Activated naive CD8-positive, alpha-beta T cell (primary cell): ENCODE measurements at regions not wholly inside any gene's neighbourhood (a gene's known extent, or its start where the extent isn't known, plus 50 kb on each side); places are given as distances from the start of the nearest gene placed in this dataset.

ENCODE experiments used
- H3K27ac Mint-ChIP-seq: one replicate; pipeline ENCODE4 v1.8.0; 2021; ENCODE audit warnings: mixed read lengths
- H3K27me3 Mint-ChIP-seq: one replicate; pipeline ENCODE4 v1.8.0; 2021; ENCODE audit warnings: mixed read lengths
- H3K36me3 Mint-ChIP-seq: one replicate; pipeline ENCODE4 v1.8.0; 2021; ENCODE audit warnings: mixed read lengths
- H3K4me1 Mint-ChIP-seq: one replicate; pipeline ENCODE4 v1.8.0; 2021; ENCODE audit warnings: low read depth, mixed read lengths
- H3K4me3 Mint-ChIP-seq: one replicate; pipeline ENCODE4 v1.8.0; 2021; ENCODE audit warnings: mild to moderate bottlenecking, mixed read lengths
- H3K9me3 Mint-ChIP-seq: one replicate; pipeline ENCODE4 v1.8.0; 2021; ENCODE audit warnings: low read depth, mixed read lengths

DNA sequence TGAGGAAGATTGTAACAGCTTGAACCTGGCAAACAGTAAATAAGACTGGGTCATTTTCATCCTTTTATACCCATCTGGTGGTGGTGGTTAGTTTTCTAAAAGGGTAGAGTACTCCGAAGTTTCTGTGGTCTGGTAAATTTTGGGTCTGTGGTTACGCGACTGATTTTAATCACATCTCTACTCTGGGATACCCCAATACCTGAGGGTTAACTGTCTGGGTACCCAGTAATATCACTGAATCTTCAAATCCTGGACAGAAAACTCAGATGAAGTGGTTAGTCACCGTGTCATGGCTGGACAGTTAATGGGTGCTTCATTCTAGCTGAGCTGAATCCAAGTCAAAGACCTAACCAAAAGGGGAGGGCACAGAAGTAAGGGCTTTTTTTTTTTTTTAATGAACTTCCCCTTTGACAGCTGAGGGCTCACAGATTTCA lies 474.2 kb downstream of the GADD45G start:
- H3K27me3 Mint-ChIP-seq: peaks cover 22% of the 10 kb centered on the region
- no peaks in the 10 kb centered on the region for H3K36me3 Mint-ChIP-seq
- no peak overlapping the region for H3K27ac Mint-ChIP-seq
- no peak overlapping the region for H3K4me3 Mint-ChIP-seq
- H3K4me1 Mint-ChIP-seq: no peaks in the 10 kb centered on the region
- H3K9me3 Mint-ChIP-seq: no peaks in the 10 kb centered on the region

DNA sequence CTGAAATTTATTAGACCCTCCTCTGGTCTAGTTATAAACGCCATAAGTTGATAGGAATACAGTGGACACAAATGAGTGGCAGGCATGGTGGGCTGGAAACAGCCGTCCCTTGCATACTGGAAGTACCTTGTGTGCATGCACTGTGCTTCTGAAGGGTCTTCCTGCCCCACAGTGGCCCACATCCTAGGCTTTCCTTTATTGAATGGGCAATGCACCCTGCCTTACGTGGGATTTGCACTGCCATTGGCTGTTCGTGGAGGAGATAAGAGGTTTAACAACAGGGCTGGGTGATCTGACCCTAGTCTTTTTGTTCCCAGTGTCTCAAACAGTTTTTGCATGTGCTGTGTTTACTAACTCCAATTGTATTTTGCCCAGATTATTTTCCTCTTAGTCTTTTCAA lies 480.8 kb downstream of the GADD45G start:
- Mint-ChIP-seq H3K9me3 (no peaks in the 10 kb centered on the region), H3K4me1 (no peaks in the 10 kb centered on the region), H3K27ac (no peak overlapping the region), H3K27me3 (peaks cover 4% of the 10 kb centered on the region), H3K4me3 (no peak overlapping the region), H3K36me3 (no peaks in the 10 kb centered on the region)

DNA sequence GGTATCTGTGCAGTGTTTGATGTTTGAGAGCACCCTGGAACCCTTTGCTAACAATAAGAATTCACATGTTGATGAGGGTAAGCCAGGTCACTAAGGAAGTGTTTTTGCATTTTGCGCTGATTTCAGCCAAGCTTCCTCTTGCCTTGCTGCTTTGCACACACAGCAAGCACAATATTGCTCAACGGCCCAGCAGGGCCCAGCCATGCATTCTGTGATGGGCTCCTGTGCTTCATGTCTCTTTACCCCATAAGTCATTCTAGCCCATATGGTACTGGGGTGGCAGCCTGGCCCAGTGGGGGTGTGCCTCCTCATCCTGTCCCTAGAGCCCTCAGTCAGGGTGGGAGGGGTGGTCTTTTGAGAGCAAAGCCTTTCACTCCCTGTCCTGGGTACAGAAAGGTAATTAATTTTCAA lies 481.3 kb downstream of the GADD45G start:
- H3K4me1 Mint-ChIP-seq: no peaks in the 10 kb centered on the region
- no peaks in the 10 kb centered on the region for H3K9me3 Mint-ChIP-seq
- H3K4me3 Mint-ChIP-seq: no peak overlapping the region
- peaks cover 1% of the 10 kb centered on the region for H3K27me3 Mint-ChIP-seq
- H3K36me3 Mint-ChIP-seq: no peaks in the 10 kb centered on the region
- H3K27ac Mint-ChIP-seq: no peak overlapping the region

DNA sequence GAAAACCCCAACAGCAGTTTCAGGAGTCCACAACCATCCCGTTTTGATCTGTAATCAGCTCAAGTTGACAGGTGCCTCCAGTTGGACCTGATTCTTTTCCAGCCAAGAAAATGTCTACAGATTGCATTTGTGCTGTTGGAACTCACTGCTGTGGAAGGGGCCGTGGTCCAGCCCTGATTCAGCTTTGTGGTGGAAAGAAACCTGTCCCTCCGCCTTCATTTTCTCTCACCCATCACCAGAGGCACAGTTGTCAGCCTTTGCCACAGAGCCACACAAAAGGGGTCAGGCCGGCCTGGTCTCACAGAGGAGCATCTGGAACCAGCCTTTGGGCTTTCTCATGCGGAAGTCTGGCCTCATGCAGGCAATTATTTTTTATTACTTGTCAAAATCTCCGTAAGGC lies 483.6 kb downstream of the GADD45G start:
- Mint-ChIP-seq H3K9me3 (no peaks in the 10 kb centered on the region), H3K4me1 (peaks cover 17% of the 10 kb centered on the region), H3K27me3 (peaks cover 3% of the 10 kb centered on the region), H3K27ac (no peak overlapping the region), H3K4me3 (no peak overlapping the region), H3K36me3 (no peaks in the 10 kb centered on the region)

DNA sequence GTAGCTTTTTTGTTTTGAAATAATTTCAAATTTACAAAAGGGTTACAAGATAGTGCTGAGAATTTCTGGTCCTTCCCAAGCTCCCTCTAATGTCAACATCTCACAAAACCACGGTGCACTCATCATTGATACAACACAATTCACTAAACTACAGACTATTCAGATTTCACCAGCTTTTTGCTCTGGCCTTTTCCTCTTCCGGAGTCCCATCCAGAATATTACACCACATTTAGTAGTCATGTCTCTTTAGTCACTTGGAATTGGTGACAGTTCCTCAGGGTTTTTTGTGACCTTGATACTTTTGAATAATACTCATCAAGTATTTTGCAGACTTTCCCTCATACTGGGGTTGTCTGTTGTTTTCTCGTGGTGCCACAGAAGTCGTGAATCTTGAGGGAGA lies 484.0 kb downstream of the GADD45G start:
- H3K4me3 Mint-ChIP-seq: no peak overlapping the region
- no peaks in the 10 kb centered on the region for H3K36me3 Mint-ChIP-seq
- peaks cover 3% of the 10 kb centered on the region for H3K27me3 Mint-ChIP-seq
- H3K9me3 Mint-ChIP-seq: no peaks in the 10 kb centered on the region
- H3K27ac Mint-ChIP-seq: no peak overlapping the region
- peaks cover 21% of the 10 kb centered on the region for H3K4me1 Mint-ChIP-seq

DNA sequence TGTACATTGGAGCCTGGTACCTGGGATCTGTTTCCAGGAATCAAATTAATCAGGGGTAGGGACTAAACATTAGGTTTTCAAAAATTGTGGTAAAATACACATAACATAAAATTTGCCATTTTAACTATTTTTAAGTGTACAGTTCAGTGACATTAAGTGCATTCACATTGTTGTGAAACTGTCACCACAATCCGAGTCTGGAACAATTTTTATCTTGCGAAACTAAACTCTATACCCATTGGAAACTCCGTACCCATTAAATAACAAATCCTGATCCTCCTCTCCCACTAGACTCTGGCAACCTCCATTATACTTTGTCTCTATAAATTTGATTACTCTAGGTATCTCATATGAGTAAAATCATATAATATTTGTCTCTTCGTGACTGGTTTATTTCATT lies 486.2 kb downstream of the GADD45G start:
- Mint-ChIP-seq H3K9me3 (no peaks in the 10 kb centered on the region), H3K27ac (no peak overlapping the region), H3K27me3 (peaks cover 5% of the 10 kb centered on the region), H3K4me3 (no peak overlapping the region), H3K36me3 (no peaks in the 10 kb centered on the region), H3K4me1 (peaks cover 23% of the 10 kb centered on the region)

DNA sequence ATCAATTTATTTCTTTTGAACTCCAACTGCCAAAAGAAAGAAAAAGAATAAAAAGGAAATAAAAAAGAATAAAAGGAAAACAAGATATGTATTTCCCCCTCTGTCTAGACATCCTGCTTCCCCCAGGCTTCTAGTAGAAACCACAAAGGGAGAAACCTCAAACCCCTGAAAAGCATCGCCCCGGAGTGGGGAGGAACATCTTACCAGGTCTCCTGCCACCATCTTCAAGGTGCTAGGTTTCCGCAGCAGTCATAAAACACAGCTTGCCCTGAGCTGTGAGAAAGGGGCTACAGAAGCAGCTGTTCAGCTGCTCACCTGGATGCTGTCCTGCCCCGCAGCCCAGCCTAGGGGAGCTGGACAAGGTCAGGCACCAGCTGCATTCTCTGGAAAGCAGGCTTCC lies 487.7 kb downstream of the GADD45G start:
- no peak overlapping the region for H3K27ac Mint-ChIP-seq
- H3K27me3 Mint-ChIP-seq: peaks cover 12% of the 10 kb centered on the region
- no peaks in the 10 kb centered on the region for H3K36me3 Mint-ChIP-seq
- no peaks in the 10 kb centered on the region for H3K9me3 Mint-ChIP-seq
- peak overlapping the region; percentile 51 for H3K4me3 Mint-ChIP-seq
- H3K4me1 Mint-ChIP-seq: peaks cover 23% of the 10 kb centered on the region

DNA sequence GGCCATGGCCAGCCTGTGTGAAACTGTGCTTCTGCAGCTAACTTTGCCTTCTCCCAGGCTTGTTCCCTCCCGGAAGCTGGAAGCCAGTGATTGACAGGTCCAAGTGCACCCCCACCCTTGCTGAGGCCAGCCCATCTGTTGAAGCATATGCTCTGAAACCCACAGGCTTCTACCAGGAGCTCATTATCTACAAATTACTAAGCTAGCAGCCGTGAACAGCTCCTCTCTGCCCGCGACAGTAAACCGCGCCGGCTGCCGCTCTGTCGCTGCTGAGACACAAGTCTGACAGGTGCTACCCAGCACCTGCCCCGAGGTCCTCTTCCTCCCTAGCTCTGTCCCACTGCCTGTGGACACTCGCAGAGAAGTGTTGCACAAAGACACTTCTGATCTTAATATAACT lies 490.9 kb downstream of the GADD45G start:
- Mint-ChIP-seq H3K4me1 (peaks cover 23% of the 10 kb centered on the region), H3K36me3 (no peaks in the 10 kb centered on the region), H3K9me3 (no peaks in the 10 kb centered on the region), H3K27me3 (peaks cover 12% of the 10 kb centered on the region), H3K27ac (no peak overlapping the region), H3K4me3 (no peak overlapping the region)

DNA sequence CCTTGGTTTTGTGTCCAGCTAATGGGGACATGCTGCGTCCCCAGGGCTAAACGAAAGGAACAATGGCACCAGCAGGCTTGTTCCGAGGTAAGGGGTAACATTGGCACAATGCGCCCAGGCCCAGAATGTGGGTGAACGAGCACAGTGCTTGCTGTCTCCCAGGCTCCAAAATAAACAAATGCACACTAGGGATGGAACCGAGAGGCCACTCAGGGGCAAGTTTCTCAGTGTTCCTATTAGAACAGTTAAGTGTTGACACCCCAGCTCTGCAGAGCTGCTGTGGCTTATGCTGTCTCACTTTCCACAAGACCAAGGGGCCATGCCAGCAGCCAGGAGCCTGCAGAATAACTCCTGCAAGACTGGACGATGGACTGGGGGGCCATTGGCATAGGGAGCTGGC lies 492.4 kb downstream of the GADD45G start:
- Mint-ChIP-seq H3K4me1 (peaks cover 21% of the 10 kb centered on the region), H3K9me3 (no peaks in the 10 kb centered on the region), H3K27me3 (peaks cover 9% of the 10 kb centered on the region), H3K4me3 (no peak overlapping the region), H3K36me3 (no peaks in the 10 kb centered on the region), H3K27ac (no peak overlapping the region)

DNA sequence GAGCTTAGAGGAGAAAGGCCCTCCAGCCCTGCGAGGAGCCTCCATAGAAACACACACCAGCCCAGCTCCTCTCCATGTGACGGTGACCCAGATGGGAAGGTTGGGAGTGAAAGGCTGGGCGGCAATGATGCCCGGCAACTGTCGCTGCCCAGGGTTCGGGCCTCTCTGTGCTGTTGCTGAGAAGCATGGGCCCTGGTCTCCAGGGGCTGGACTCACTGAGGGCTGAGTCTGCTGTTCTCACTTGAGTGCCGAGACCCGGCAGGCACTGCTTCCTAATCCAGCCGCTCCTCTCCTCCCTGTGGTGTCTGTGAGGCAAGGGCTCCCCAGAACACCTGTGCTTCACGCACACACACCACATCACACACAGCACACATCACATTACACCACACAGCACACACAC lies 493.6 kb downstream of the GADD45G start:
- Mint-ChIP-seq H3K4me3 (no peak overlapping the region), H3K4me1 (peaks cover 12% of the 10 kb centered on the region), H3K27ac (no peak overlapping the region), H3K36me3 (no peaks in the 10 kb centered on the region), H3K27me3 (peaks cover 9% of the 10 kb centered on the region), H3K9me3 (no peaks in the 10 kb centered on the region)

DNA sequence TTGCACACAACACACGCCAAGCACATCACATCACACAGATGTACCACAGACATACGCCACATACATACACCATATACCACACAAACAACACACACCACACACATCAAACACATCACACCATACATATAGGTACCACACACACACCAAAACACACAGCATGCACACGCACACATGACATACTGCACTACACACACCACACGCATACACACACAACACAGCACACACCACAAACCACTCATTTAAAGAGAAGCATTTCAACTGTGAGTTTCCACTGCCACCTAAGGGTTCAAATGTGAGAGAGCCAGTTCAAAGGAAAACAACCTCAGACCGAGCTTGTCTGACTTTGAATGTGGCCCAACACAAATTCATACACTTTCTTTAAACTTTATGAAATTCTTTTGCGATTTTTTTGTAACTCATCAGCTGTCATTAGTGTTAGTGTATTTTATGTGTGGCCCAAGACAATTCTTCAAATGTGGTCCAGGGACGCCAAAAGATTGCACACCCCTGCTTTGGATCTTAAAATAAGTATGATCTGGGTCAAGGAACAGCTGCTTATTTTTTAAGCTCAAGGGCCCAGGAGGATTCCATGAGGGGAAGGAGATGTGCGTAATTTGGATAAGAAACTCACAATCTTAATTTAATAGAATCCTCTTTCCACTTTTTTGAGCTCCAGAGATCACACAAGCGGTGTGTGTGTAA lies 494.6 kb downstream of the GADD45G start:
- peaks cover 5% of the 10 kb centered on the region for H3K4me1 Mint-ChIP-seq
- peaks cover 9% of the 10 kb centered on the region for H3K27me3 Mint-ChIP-seq
- H3K9me3 Mint-ChIP-seq: no peaks in the 10 kb centered on the region
- H3K36me3 Mint-ChIP-seq: no peaks in the 10 kb centered on the region
- no peak overlapping the region for H3K4me3 Mint-ChIP-seq
- no peak overlapping the region for H3K27ac Mint-ChIP-seq

DNA sequence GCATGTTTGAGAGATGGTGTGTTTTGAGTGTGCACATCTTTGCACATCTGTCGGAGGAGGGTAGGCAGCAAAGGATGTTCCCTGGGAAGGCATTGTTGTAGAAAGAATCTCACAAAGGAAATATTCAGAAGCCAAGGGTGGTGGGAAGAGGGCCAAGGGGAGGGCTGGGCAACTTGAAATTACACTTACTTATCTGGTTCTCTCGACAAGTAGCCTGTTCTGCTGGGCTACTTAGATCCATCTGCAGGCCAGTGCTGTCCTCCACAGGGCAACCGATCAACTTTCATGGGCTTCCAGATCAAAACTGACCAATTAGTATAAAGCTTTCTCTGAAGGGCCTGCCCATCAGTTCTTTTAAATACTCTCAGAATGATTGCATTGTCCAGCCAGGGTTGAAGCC lies 495.2 kb downstream of the GADD45G start:
- Mint-ChIP-seq H3K4me3 (no peak overlapping the region), H3K27ac (no peak overlapping the region), H3K27me3 (peaks cover 8% of the 10 kb centered on the region), H3K4me1 (peaks cover 5% of the 10 kb centered on the region), H3K9me3 (no peaks in the 10 kb centered on the region), H3K36me3 (no peaks in the 10 kb centered on the region)

DNA sequence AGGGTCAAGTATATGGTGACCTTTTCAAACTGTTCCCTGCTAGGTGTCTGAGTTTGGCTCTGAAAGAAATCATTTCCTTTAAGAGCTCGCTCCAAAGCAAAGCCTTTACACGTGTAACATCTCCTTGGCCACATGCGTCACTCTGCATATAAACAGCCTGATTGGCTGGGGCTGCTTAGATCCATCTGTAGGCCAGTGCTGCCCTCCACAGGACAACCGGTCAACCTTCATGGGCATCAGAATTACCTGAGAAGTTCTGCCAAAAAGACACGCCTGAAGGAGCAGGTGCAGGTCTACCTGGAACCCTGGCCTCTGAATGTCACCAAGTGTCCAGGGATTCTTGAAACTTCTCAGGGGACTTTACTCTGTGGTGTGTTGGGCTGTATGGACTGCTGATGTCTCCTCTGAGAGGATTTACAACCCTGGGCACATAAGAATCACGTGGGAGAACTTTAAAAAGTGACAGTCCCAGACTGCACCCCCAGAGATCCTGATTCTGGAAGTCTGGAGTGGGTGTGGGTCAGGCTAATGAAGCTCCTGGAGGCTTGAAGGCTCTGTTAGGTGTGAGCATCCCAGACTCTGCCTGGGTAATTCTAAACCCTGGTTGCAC lies 497.6 kb downstream of the GADD45G start:
- H3K27ac Mint-ChIP-seq: no peak overlapping the region
- H3K36me3 Mint-ChIP-seq: no peaks in the 10 kb centered on the region
- H3K4me1 Mint-ChIP-seq: peaks cover 5% of the 10 kb centered on the region
- no peak overlapping the region for H3K4me3 Mint-ChIP-seq
- peaks cover 1% of the 10 kb centered on the region for H3K27me3 Mint-ChIP-seq
- no peaks in the 10 kb centered on the region for H3K9me3 Mint-ChIP-seq

DNA sequence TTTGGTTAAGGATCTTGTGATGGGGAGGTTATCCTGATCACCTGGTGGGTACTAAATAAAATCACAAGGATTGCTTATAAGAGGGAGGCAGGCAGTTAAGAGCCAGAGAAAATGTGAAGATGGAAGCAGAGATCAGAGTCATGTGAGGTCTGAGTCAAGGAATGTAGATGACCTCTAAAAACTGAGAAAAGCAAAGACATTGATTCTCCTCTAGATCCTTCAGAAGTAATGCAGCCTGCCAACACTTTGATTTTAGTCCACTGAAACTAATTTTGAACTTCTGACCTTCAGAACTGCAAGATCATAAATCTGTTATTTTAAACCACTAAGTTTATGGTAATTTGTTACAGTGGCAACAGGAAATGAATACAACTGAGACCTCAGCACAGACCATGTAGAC lies 499.0 kb downstream of the GADD45G start:
- Mint-ChIP-seq H3K4me3 (no peak overlapping the region), H3K27me3 (peaks cover 3% of the 10 kb centered on the region), H3K36me3 (no peaks in the 10 kb centered on the region), H3K27ac (no peak overlapping the region), H3K9me3 (no peaks in the 10 kb centered on the region), H3K4me1 (peaks cover 5% of the 10 kb centered on the region)

DNA sequence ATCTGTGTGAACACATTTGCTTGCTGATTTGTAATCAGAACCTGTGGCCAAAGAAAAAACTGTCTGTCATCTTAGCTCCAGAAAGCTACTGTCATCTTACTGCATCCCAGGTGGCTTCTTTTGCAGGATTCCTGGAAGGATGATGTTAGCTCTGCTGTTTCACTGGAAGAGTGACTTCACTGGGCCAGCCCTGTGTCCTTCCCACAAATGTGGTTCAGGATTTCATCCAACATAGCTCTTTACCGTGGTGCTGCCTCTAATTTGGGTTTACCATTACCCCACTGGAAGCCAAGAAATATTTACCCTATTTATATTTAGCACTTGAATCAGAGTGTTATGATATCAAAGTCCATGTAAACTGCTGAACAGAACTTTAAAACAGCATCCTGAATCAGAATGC lies 501.0 kb downstream of the GADD45G start:
- Mint-ChIP-seq H3K9me3 (peaks cover 6% of the 10 kb centered on the region), H3K27ac (no peak overlapping the region), H3K36me3 (peaks cover 4% of the 10 kb centered on the region), H3K27me3 (peaks cover 3% of the 10 kb centered on the region), H3K4me3 (no peak overlapping the region), H3K4me1 (peaks cover 5% of the 10 kb centered on the region)
